ENCODE measurements at regions not wholly inside any gene's neighbourhood (a gene's known extent, or its start where the extent isn't known, plus 50 kb on each side); places are given as distances from the start of the nearest gene placed in this dataset.

DNA sequence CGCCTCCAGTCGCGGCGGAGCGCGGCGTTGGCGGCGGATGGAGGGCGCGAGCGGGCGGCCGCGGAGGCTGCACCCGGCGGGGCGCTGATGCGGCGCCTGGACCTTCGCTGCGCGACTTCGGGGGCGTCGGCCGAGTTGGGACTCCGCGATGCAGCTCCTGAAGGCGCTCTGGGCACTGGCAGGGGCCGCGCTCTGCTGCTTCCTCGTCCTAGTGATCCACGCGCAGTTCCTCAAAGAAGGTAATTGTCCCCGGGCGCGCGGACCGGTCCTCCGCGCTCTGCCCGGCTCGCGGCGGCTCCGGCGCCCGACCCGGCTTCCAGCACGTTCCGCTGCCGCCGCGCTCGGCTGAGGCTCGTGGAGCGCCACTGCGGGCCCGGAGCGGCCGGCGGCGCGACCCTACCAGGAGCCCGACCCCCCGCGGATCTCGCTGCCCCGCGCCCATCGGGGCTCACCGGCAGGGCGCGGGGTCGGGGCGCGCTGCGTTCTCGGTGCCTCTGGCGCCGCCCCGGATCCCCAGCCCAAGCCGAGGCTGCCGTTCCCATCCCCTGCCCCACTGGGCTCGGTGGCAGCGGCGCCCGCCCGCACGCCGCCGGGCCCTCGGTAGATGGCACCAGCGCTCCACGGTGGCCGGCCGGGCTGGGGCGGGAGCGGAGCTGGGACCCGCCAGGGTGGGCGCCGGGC lies 1251.2 kb downstream of the BRD1 start:
- peaks cover 0 to 3% (median 0%) of the 10 kb centered on the region in 3 donors for H3K36me3 Mint-ChIP-seq
- ChIA-PET POLR2A (no interaction called here), CTCF (no interaction called here)
- peaks cover 15 to 32% of the 10 kb centered on the region in 2 donors for H3K27me3 Mint-ChIP-seq
- H3K27ac Mint-ChIP-seq: no peak overlapping the region
- no peak for DNase-seq
- H3K9me3 Mint-ChIP-seq: peaks cover 5 to 10% (median 7%) of the 10 kb centered on the region in 5 donors
- H3K27me3 ChIP-seq (ENCODE audit: insufficient read depth, low read length, poor library complexity, severe bottlenecking): peaks cover 3% of the 10 kb centered on the region
- no peak overlapping the region for H3K4me3 ChIP-seq (ENCODE audit: low read length)
- no peaks in the 10 kb centered on the region for H3K36me3 ChIP-seq (ENCODE audit: insufficient read depth, low read length)
- no peaks in the 10 kb centered on the region for H3K9me3 ChIP-seq (ENCODE audit: low read length)
- H3K4me3 Mint-ChIP-seq: no peak overlapping the region
- H3K4me1 ChIP-seq (ENCODE audit: insufficient read depth, low read length): no peaks in the 10 kb centered on the region
- peaks cover 0 to 6% (median 1%) of the 10 kb centered on the region in 3 donors for H3K4me1 Mint-ChIP-seq
- H3K27ac ChIP-seq (ENCODE audit: low read depth, low read length): no peak overlapping the region

- Mint-ChIP-seq H3K36me3 (peaks cover 0 to 3% (median 0%) of the 10 kb centered on the region in 3 donors), H3K4me3 (no peak overlapping the region), H3K27ac (no peak overlapping the region), H3K27me3 (peaks cover 15 to 32% of the 10 kb centered on the region in 2 donors), H3K4me1 (peaks cover 0 to 6% (median 1%) of the 10 kb centered on the region in 3 donors), H3K9me3 (peaks cover 5 to 12% (median 10%) of the 10 kb centered on the region in 5 donors)
- H3K4me1 ChIP-seq (ENCODE audit: insufficient read depth, low read length): no peaks in the 10 kb centered on the region
- ChIA-PET CTCF (no interaction called here), POLR2A (no interaction called here)
- H3K4me3 ChIP-seq (ENCODE audit: low read length): no peak overlapping the region
- peaks cover 3% of the 10 kb centered on the region for H3K27me3 ChIP-seq (ENCODE audit: insufficient read depth, low read length, poor library complexity, severe bottlenecking)
- no peak overlapping the region for H3K27ac ChIP-seq (ENCODE audit: low read depth, low read length)
- no peaks in the 10 kb centered on the region for H3K36me3 ChIP-seq (ENCODE audit: insufficient read depth, low read length)
- no peaks in the 10 kb centered on the region for H3K9me3 ChIP-seq (ENCODE audit: low read length)
- no peak for DNase-seq
Measured at GRCh38 chr22:48575618-48576332, 1251.9 kb downstream of the BRD1 start.

DNA sequence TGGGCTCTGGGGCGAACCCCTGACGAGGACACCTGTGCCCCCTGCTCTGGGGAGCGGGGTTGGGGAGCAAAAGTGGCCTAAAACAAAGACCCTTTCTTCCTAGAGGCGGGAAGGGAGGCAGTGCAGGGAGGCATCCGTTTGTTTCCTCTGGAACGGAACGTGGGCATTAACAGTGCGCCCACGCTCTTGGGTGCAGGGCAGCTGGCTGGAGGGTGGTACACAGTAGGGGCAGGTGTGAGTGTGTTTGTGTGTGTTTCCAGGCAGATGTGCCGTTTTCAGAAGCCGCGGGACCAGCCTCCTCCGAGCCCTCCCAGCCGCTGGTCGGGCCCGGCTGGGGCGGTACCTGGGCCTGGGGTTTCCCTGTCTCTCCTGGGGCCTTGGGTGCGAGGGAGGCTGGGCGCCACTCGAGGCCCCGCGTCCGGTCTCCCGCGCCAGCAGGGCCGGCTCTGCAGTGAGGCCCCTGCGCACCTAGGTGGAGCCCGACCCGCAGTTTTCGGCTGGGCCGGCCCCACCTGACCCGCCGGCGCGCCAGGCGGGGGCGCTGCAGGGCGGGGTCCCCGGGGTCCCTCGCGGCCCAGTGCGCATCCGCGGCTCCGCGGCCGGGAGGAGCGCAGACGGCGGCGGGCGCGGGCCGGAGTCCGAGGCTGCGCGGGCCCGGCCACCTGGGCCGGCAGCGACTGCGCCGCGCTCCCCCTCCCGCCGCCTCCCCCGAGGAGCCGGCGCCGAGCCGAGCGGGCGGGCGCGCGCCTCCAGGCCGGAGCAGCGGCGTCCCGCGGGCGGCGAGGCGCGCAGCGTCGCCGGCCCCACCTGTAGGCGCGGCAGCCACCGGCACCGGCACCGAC lies 1252.7 kb downstream of the BRD1 start:
- no peaks in the 10 kb centered on the region for H3K4me1 ChIP-seq (ENCODE audit: insufficient read depth, low read length)
- peak overlapping the region in 3 of 7 donors; percentile 18 to 54 (median 52) for H3K4me3 Mint-ChIP-seq
- peaks cover 0 to 6% (median 1%) of the 10 kb centered on the region in 3 donors for H3K4me1 Mint-ChIP-seq
- no peaks in the 10 kb centered on the region for H3K36me3 ChIP-seq (ENCODE audit: insufficient read depth, low read length)
- no peak overlapping the region for H3K4me3 ChIP-seq (ENCODE audit: low read length)
- POLR2A ChIA-PET: no interaction called here
- no peak overlapping the region for H3K27ac ChIP-seq (ENCODE audit: low read depth, low read length)
- H3K27ac Mint-ChIP-seq: no peak overlapping the region
- peaks cover 15 to 32% of the 10 kb centered on the region in 2 donors for H3K27me3 Mint-ChIP-seq
- H3K36me3 Mint-ChIP-seq: peaks cover 0 to 6% (median 2%) of the 10 kb centered on the region in 3 donors
- CTCF ChIA-PET: no interaction called here
- no peak for DNase-seq
- H3K27me3 ChIP-seq (ENCODE audit: insufficient read depth, low read length, poor library complexity, severe bottlenecking): peaks cover 3% of the 10 kb centered on the region
- H3K9me3 Mint-ChIP-seq: peaks cover 8 to 19% (median 15%) of the 10 kb centered on the region in 5 donors
- no peaks in the 10 kb centered on the region for H3K9me3 ChIP-seq (ENCODE audit: low read length)

GRCh38 chr22:48573766-48574165 lies 1253.9 kb downstream of the BRD1 start:
- Mint-ChIP-seq H3K27me3 (peaks cover 13 to 32% of the 10 kb centered on the region in 2 donors), H3K4me1 (peaks cover 0 to 6% (median 1%) of the 10 kb centered on the region in 3 donors), H3K4me3 (no peak overlapping the region), H3K9me3 (peaks cover 9 to 19% (median 16%) of the 10 kb centered on the region in 5 donors), H3K27ac (no peak overlapping the region), H3K36me3 (peaks cover 0 to 7% (median 3%) of the 10 kb centered on the region in 3 donors)
- Histone ChIP-seq H3K4me1 (ENCODE audit: insufficient read depth, low read length) (no peaks in the 10 kb centered on the region), H3K27ac (ENCODE audit: low read depth, low read length) (no peak overlapping the region), H3K4me3 (ENCODE audit: low read length) (no peak overlapping the region), H3K27me3 (ENCODE audit: insufficient read depth, low read length, poor library complexity, severe bottlenecking) (peaks cover 3% of the 10 kb centered on the region), H3K36me3 (ENCODE audit: insufficient read depth, low read length) (no peaks in the 10 kb centered on the region), H3K9me3 (ENCODE audit: low read length) (no peaks in the 10 kb centered on the region)
- CTCF ChIA-PET: no interaction called here
- POLR2A ChIA-PET: no interaction called here
- DNase-seq: no peak

DNA sequence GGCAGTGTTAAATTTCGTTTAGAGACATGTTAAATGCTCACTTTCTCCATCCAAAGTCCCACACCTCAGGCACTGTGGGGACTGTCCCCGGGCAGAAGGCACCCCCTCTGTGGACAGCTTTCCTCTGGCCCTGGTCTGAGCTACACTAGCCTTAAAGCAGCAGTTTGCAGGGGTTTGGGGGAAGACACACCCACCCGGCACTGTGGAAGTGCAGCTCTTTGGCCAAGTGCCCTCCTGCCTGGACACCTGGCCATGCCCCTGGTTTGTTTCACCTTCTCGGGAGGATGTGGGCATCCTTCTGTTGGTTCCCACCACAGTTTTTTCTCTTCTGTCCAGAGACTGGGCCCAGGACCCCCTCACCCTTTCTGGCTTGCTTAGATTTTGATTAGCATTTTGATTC lies 1254.7 kb downstream of the BRD1 start:
- peaks cover 3% of the 10 kb centered on the region for H3K27me3 ChIP-seq (ENCODE audit: insufficient read depth, low read length, poor library complexity, severe bottlenecking)
- ChIA-PET POLR2A (no interaction called here), CTCF (no interaction called here)
- no peaks in the 10 kb centered on the region for H3K4me1 ChIP-seq (ENCODE audit: insufficient read depth, low read length)
- no peak overlapping the region for H3K4me3 ChIP-seq (ENCODE audit: low read length)
- Mint-ChIP-seq H3K27ac (no peak overlapping the region), H3K4me1 (peaks cover 0 to 5% (median 1%) of the 10 kb centered on the region in 3 donors), H3K4me3 (no peak overlapping the region), H3K27me3 (peaks cover 13 to 33% of the 10 kb centered on the region in 2 donors), H3K9me3 (peaks cover 8 to 19% (median 16%) of the 10 kb centered on the region in 5 donors), H3K36me3 (peaks cover 0 to 7% (median 3%) of the 10 kb centered on the region in 3 donors)
- no peaks in the 10 kb centered on the region for H3K36me3 ChIP-seq (ENCODE audit: insufficient read depth, low read length)
- H3K9me3 ChIP-seq (ENCODE audit: low read length): no peaks in the 10 kb centered on the region
- no peak overlapping the region for H3K27ac ChIP-seq (ENCODE audit: low read depth, low read length)
- no peak for DNase-seq

DNA sequence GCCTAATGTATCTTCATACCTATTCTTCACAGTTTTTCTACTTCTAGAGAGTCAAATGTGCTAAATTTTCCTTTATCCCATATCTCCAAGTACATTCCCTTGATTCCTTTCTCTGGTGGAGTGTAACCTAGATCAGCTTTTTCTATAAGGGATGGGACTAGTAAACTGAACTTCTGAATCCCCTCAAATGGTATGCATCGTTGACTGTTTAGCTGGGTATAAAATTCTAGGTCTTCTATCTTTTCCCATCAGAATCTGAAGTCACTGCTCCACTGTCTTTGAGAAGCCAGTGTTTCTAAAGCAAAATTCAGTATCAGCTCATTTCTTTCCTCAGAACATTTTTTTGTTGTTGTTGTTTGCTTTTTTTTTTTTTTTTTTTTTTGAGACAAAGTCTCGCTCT lies 1256.8 kb downstream of the BRD1 start:
- no peak overlapping the region for H3K27ac Mint-ChIP-seq
- H3K4me1 Mint-ChIP-seq: peaks cover 0 to 11% (median 6%) of the 10 kb centered on the region in 3 donors
- peaks cover 10 to 37% of the 10 kb centered on the region in 2 donors for H3K27me3 Mint-ChIP-seq
- peaks cover 8 to 19% (median 16%) of the 10 kb centered on the region in 5 donors for H3K9me3 Mint-ChIP-seq
- ChIA-PET CTCF (no interaction called here), POLR2A (no interaction called here)
- Histone ChIP-seq H3K4me1 (ENCODE audit: insufficient read depth, low read length) (no peaks in the 10 kb centered on the region), H3K4me3 (ENCODE audit: low read length) (no peak overlapping the region), H3K9me3 (ENCODE audit: low read length) (no peaks in the 10 kb centered on the region), H3K27me3 (ENCODE audit: insufficient read depth, low read length, poor library complexity, severe bottlenecking) (peaks cover 3% of the 10 kb centered on the region), H3K27ac (ENCODE audit: low read depth, low read length) (no peak overlapping the region), H3K36me3 (ENCODE audit: insufficient read depth, low read length) (no peaks in the 10 kb centered on the region)
- H3K36me3 Mint-ChIP-seq: peaks cover 0 to 7% (median 3%) of the 10 kb centered on the region in 3 donors
- DNase-seq: no peak
- H3K4me3 Mint-ChIP-seq: no peak overlapping the region

- no peak overlapping the region for H3K4me3 ChIP-seq (ENCODE audit: low read length)
- DNase-seq: no peak
- H3K27ac ChIP-seq (ENCODE audit: low read depth, low read length): no peak overlapping the region
- CTCF ChIA-PET: no interaction called here
- no peak overlapping the region for H3K4me3 Mint-ChIP-seq
- H3K27me3 ChIP-seq (ENCODE audit: insufficient read depth, low read length, poor library complexity, severe bottlenecking): peaks cover 3% of the 10 kb centered on the region
- POLR2A ChIA-PET: no interaction called here
- peaks cover 8 to 19% (median 16%) of the 10 kb centered on the region in 5 donors for H3K9me3 Mint-ChIP-seq
- peaks cover 0 to 8% (median 5%) of the 10 kb centered on the region in 3 donors for H3K4me1 Mint-ChIP-seq
- H3K27ac Mint-ChIP-seq: no peak overlapping the region
- H3K27me3 Mint-ChIP-seq: peaks cover 10 to 35% of the 10 kb centered on the region in 2 donors
- no peaks in the 10 kb centered on the region for H3K36me3 ChIP-seq (ENCODE audit: insufficient read depth, low read length)
- no peaks in the 10 kb centered on the region for H3K4me1 ChIP-seq (ENCODE audit: insufficient read depth, low read length)
- no peaks in the 10 kb centered on the region for H3K9me3 ChIP-seq (ENCODE audit: low read length)
- peaks cover 0 to 7% (median 3%) of the 10 kb centered on the region in 3 donors for H3K36me3 Mint-ChIP-seq
Measured at GRCh38 chr22:48569476-48570233, 1258.0 kb downstream of the BRD1 start.

Data from CD8-positive, alpha-beta memory T cell (primary cell).